HG02798 (cell line): ENCODE measurements at regions not wholly inside any gene's neighbourhood (a gene's known extent, or its start where the extent isn't known, plus 50 kb on each side); places are given as distances from the start of the nearest gene placed in this dataset.

Experiments used
- ATAC-seq: cut with Tn5 transposase; IDR thresholded peaks from one replicate; pipeline ENCODE4 v1.9.1; 2021; ENCODE audit warnings: mild to moderate bottlenecking; ENCODE audit not compliant: unreplicated experiment, poor library complexity

GRCh38 chr18:49663899-49664890 is 102.3 kb downstream of the LIPG start:
- no peak for ATAC-seq

DNA sequence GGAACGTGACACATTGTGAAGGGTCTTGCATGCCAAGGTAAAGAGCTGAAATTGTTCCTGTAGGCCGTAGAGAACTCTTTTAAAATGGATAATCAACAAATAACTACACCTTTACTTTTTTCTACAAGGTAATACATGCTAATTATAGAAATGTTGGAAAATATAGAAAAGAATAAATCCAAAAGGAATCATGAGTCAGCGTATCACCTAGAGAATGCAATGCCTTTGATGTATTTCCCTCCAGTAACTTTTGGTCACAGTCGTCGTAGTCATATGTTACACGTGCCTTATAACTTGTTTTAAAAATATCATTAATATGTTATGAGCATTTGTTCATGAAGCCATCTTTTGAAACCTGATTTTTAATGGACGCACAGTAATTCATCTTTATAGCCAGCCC is 100.6 kb downstream of the LIPG start:
- ATAC-seq = no peak

GRCh38 chr18:49658823-49659404 is 97.1 kb downstream of the LIPG start:
- no peak for ATAC-seq

- ATAC-seq = no peak
These were observed 94.3 kb downstream of the LIPG start for GRCh38 chr18:49656073-49656692.

DNA sequence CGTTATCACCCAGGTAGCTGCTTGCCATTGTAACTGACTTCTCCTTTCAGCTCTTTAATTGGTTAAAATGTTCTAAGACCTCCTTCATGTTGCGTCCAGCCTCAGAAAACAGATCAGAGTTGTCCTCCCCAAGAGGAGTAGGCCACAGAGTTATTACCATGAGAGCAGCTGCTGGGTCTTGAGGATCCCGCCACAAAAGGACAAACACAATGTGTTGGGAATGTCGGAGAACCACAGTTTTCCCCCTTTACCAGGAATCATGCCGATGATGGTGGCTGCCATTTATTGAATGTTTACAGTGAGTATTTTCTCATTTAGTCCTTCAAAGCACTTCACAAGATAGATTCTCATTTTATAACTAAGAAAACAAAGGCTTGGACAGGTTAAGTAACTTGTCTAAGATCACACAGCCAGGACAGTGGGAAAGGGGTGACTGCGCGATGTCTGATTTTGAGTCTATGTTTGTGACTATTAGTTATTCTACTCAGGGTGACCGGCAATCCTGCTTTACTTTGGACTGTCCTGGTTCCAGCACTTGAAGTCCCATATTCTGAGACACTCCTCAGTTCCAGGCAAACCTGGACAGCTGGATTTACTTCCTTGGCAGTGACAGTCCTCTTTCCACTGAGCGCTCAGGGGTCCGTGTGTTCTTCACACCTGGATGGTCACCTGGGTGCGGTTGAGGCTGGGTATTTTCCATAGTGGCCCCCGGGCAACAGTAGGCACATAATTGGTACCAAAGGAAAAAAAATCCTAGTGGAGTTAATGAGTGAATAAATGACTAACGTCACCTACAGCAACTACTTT is 93.6 kb downstream of the LIPG start:
- no peak for ATAC-seq

DNA sequence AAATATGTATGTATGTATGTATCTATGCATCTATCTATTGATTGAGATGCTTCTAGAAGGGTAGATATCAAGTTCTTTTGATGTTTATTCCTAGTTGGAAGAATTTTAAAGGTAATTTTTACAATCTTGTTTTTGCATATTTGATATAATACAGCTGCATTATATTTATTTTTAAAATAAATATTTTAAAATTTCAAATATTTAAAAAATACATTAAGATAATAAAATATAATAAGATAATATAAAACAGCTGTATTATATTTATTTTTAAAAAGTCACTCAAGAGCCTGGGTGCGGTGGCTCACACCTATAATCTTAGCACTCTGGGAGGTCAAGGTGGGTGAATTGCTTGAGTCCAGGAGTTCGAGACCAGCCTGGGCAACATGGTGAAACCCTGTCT is 92.5 kb downstream of the LIPG start:
- ATAC-seq = no peak

- no peak for ATAC-seq
These were observed 91.2 kb downstream of the LIPG start for GRCh38 chr18:49652881-49653724.

GRCh38 chr18:49651033-49651432 is 89.2 kb downstream of the LIPG start:
- ATAC-seq = no peak

DNA sequence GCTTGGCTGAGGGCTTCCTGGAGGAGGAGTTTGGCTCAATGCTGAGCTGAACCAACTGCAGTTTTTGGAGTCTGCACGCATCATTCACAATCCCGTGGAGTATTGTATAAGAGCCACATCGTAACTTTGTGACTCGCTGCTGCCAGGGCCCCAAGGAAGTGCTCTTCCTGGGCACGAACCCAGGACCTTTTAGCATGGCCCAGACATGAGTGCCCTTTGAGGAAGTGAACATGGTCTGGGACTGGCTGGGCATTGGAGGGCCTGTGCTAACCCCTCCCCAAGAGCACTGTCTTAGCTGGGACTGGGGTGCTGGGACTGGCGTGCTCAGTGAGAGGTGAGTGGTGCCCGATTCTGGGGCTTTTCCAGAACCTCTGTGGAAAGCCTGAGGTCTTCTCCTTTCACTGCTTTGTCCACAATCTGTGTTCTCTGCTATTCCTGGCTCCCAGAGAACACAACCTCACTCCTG is 88.6 kb downstream of the LIPG start:
- ATAC-seq = no peak

GRCh38 chr18:49648811-49649210 is 87.0 kb downstream of the LIPG start:
- ATAC-seq = no peak
